Hippocampal formation (tissue), 2 donors: ENCODE measurements at regions not wholly inside any gene's neighbourhood (a gene's known extent, or its start where the extent isn't known, plus 50 kb on each side); places are given as distances from the start of the nearest gene placed in this dataset.
A peak's percentile ranks its signal among the peaks of the same experiment; 100 is the strongest.

ENCODE experiments used
- DNase-seq, 2 donors: peaks; one replicate each; lab custom pipeline; 2025; lab: John Stamatoyannopoulos, UW

DNA sequence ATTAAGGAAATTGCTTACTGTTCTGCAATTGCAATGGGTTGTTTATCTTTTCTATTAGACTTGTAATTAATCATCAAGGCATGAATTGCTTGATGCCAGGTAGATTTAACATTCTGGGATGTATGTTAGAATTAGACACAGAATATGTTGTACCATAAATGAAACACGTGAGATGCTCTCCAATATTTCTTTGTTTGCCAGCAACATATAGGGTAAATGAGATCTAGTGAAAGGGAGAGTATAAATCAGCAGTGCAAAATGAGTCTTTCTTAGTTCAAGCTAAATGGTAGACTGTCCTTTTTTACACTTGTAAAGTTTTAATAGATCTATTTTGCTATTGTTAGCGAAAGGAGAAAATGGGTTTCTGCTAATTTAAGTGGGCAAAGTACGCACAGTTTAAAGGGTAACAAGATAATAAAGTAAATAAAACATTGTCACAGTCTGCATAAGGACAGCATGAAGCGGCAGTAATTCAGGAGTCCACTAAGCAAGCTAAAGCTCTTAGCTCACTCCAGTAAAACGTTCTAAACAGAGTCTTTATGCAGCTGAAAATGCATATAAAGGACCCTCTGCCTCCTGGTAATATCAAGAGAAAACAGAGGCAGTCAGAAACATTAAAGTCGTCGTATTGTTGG lies 1137.1 kb downstream of the OLFM4 start:
- DNase-seq, result no peak

- no peak for DNase-seq
Observed at GRCh38 chr13:54173996-54174395, 1145.4 kb downstream of the OLFM4 start.

- DNase-seq, result no peak
Observed at GRCh38 chr13:54175466-54175865, 1146.9 kb downstream of the OLFM4 start.

GRCh38 chr13:54177466-54177865 lies 1148.9 kb downstream of the OLFM4 start:
- no peak for DNase-seq

GRCh38 chr13:54183166-54183565 lies 1154.6 kb downstream of the OLFM4 start:
- no peak for DNase-seq

- no peak for DNase-seq
Observed at GRCh38 chr13:54183728-54184127, 1155.1 kb downstream of the OLFM4 start.

DNA sequence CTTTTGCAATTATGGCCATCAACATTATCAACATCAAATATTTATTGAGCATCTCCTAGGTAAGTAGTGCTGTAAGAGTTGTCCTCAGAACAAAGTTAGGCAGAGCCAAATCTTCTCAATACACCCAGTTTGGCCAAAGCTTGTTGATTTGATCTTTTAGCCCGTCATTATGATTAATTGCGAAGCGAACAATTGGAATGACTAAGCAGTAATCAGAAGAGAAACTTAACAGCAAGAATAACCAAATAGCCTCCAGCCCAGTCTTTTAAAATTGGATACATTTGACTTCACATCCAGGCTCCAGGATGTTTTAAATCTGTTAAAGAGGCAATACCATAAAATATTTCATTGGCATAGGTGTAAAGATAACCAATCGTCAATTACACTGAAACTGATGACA lies 1156.0 kb downstream of the OLFM4 start:
- DNase-seq, result no peak

DNA sequence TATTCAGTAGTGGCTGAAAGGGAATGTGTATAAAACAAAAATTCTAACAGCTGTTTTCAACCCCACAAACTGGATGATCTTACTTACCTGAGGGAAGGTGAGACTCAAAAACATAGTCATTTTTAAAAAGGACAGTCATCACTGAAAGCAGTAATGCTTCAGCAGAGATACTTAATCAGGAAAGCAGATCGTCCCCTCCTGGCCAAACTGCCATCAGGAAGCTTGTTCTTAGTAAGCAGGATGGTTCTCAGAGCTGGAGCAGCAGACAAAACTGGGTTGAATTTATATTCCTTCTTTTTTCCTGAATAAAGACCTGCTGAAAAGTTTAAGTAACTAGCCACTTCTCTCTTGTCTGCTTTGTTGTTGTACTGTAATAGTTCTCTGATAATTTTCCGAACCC lies 1156.5 kb downstream of the OLFM4 start:
- no peak for DNase-seq

- DNase-seq, result no peak
Observed at GRCh38 chr13:54185785-54186184, 1157.2 kb downstream of the OLFM4 start.

DNA sequence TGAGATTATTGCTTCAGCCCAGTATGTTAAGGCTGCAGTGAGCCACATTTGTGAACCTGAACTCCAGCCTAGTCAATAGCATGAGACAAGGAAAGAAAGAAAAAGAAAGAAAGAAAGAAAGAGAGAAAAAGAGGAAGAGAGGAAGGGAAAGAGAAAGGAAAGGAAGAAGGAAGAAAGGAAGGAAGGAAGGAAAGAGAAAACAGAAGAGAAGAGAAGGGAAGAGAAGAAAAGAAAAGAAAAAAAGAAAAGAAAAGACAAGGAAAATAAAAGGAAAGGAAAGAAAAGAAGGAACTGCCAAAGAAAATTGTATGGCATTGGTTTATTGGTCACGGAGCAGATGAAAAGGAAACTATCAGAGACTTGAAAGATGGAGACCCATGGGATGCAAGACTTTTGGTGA lies 1158.8 kb downstream of the OLFM4 start:
- DNase-seq, result no peak

- no peak for DNase-seq
Observed at GRCh38 chr13:54194233-54195024, 1165.8 kb downstream of the OLFM4 start.

DNA sequence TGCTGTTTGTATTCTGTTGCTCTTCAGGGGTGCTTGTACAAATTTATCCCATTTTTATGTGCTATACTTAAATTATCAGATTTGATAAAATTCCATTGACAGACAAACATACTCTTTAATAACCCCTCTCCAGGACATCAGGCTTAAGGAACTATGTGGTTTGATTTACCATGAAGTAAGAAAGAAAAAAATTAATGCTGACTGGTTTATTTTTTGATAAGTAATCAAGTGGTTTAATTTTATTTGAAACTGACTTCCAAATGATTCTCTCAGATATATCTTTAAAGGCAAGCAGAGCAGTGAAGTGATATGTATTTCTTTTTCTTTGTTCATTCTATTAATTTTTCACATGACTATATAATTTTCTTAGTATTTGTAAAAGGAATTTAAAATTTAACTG lies 1168.1 kb downstream of the OLFM4 start:
- DNase-seq, result no peak

GRCh38 chr13:54198911-54199310 lies 1170.3 kb downstream of the OLFM4 start:
- no peak for DNase-seq

DNA sequence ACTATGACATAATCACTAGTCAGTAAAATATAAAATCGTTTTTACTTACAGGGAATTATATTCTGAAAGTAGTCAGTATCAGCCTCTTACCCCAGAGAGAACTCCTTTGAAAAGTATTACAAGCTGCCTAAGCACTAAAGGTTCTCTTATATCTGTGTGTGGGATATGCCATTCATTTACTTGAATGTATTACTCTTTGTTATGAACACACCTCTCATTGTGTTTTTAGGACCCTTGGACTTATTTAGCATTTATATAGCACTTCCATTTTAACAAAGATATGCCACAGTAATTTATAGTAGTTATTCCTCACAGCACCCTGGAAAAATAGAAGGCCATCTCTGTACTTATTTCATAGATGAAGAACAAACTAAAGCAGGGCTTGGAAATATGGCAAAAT lies 1178.0 kb downstream of the OLFM4 start:
- DNase-seq, result no peak

DNA sequence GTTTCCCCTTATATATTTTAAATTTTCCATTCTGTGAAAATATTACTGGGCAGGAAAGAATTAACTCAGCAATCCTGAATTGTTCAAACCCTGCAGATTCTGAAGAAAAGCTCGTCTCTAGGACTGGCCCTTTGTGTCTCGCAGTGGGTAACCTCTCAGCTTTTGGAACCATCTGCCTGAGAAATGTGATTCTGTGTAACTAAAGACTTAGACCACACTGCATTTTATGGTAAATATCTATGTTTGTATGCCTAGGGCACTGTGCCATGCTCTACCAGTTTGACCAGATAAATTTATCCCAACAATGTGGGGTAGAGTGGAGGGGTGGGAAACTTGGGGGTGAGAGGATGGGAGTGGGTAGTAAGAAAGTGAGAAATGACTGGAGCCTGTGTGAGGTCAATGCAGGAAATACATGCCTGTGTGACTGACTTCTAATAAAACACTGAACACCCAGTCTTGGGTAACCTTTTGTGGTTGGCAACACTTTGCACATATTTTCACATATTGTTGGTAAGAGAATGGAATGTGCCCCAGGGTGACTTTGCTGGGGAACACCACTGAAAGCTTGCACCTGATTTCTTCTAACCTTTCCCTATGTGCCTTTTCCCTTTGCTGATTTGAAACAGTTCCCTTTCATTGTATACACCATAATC lies 1181.9 kb downstream of the OLFM4 start:
- DNase-seq, result no peak

DNA sequence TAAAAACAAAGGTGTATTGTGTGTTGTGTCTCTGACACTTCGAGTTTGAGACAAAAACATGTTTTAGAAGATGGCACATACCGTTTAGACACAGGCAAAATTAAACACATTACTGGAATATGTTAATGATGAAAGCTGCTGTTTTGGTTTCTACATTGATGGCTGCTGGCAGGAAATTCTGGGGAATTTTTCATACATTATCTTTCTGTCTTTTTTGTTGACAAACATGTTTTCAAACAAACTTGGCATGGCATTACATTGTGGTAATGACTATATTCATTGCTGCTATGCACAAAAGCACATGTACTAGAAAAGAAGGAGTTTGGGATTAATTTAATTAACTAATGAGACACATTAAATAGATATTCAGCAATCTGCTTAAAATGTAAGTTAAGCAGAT lies 1187.6 kb downstream of the OLFM4 start:
- DNase-seq, result no peak

- DNase-seq, result peak; percentile 6 to 10
Observed at GRCh38 chr13:54226876-54227275, 1198.3 kb downstream of the OLFM4 start.

- DNase-seq, result no peak
Observed at GRCh38 chr13:54232700-54233099, 1204.1 kb downstream of the OLFM4 start.

- no peak for DNase-seq
Observed at GRCh38 chr13:54234607-54235006, 1206.0 kb downstream of the OLFM4 start.

- no peak for DNase-seq
Observed at GRCh38 chr13:54241719-54242118, 1213.1 kb downstream of the OLFM4 start.

DNA sequence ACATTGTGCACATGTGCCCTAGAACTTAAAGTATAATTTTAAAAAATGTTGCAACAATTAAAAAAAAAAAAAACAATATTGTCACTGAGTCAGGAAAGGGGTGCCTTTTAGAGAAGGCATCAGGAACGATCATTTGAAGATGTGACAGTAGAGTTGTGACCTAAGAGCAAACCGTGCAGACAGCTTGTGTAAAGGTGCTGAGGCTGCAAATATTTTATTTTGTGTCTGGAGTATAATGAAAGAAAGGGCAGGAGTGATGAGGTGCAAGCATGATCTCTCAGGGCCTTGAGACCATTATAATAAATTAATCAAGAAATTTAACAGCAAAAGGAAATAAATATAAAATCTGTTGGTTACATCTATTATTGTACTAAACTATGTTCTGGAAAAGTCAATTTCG lies 1219.7 kb downstream of the OLFM4 start:
- DNase-seq, result no peak

DNA sequence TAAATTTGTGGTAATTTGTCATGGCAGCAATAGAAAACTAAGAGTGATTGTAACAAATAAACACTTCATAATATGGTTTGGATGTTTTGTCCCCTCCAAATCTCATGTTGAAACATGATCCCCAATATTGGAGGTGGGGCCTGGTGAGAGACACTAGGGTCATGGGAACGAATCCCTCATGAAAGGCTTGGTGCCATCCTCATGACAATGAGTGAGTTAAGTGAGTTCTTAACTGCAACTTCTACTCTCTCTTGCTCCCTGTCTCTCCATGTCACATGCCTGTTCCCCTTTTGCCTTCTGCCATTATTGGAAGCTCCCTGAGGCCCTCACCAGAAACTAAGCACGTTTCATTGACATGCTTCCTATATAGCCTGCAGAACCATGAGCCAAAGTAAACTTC lies 1233.2 kb downstream of the OLFM4 start:
- DNase-seq, result no peak

GRCh38 chr13:54263868-54264267 lies 1235.3 kb downstream of the OLFM4 start:
- DNase-seq, result no peak
